ENCODE measurements at regions not wholly inside any gene's neighbourhood (a gene's known extent, or its start where the extent isn't known, plus 50 kb on each side); places are given as distances from the start of the nearest gene placed in this dataset.

GRCh38 chr4:12844141-12844540 is 640.0 kb downstream of the RAB28 start:
- TF ChIP-seq CTCF (conservative IDR thresholded peaks at IDR 0.05; ENCODE audit: low read depth, low read length) = no peak
- H3K4me3 ChIP-seq (ENCODE audit: low read length) = no peak overlapping the region
- no peak for DNase-seq (ENCODE audit: low read depth)

DNA sequence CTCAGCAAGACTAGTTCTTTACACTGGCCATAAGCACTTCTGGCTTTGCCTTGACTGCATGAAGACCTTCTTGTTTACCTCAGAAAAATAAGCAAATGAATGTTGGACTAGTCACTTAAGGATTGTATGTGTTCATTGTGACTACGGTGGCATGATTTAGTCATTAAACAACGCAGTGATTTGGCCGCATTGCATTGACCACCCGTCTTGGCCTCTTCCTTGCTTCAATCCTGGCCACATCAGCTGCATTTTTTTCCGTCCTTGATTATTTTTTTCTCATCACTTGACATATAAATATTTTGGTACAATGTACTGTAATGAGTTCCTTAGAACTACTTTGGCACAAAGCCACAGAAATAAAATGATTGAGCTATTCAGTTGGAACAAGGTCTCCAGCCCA is 656.2 kb downstream of the RAB28 start:
- TF ChIP-seq CTCF (conservative IDR thresholded peaks at IDR 0.05; ENCODE audit: low read depth, low read length) = no peak
- no peak for DNase-seq (ENCODE audit: low read depth)
- H3K4me3 ChIP-seq (ENCODE audit: low read length) = no peak overlapping the region

- H3K4me3 ChIP-seq (ENCODE audit: low read length) = no peak overlapping the region
- no peak for DNase-seq (ENCODE audit: low read depth)
- no peak for TF ChIP-seq CTCF (conservative IDR thresholded peaks at IDR 0.05; ENCODE audit: low read depth, low read length)
These were observed 692.6 kb downstream of the RAB28 start for GRCh38 chr4:12791536-12791935.

- no peak for TF ChIP-seq CTCF (conservative IDR thresholded peaks at IDR 0.05; ENCODE audit: low read depth, low read length)
- DNase-seq (ENCODE audit: low read depth) = no peak
These were observed 696.9 kb downstream of the RAB28 start for GRCh38 chr4:12787261-12787660.

GRCh38 chr4:12778706-12779105 is 705.4 kb downstream of the RAB28 start:
- TF ChIP-seq CTCF (conservative IDR thresholded peaks at IDR 0.05; ENCODE audit: low read depth, low read length) = no peak
- H3K4me3 ChIP-seq (ENCODE audit: low read length) = no peak overlapping the region
- no peak for DNase-seq (ENCODE audit: low read depth)

More at GRCh38 chr4:12787261-12787660, 696.9 kb downstream of the RAB28 start:
- H3K4me3 ChIP-seq (ENCODE audit: low read length) = no peak overlapping the region

- no peak for DNase-seq (ENCODE audit: low read depth)
- no peak overlapping the region for H3K4me3 ChIP-seq (ENCODE audit: low read length)
- no peak for TF ChIP-seq CTCF (conservative IDR thresholded peaks at IDR 0.05; ENCODE audit: low read depth, low read length)
These were observed 705.9 kb downstream of the RAB28 start for GRCh38 chr4:12778191-12778590.

DNA sequence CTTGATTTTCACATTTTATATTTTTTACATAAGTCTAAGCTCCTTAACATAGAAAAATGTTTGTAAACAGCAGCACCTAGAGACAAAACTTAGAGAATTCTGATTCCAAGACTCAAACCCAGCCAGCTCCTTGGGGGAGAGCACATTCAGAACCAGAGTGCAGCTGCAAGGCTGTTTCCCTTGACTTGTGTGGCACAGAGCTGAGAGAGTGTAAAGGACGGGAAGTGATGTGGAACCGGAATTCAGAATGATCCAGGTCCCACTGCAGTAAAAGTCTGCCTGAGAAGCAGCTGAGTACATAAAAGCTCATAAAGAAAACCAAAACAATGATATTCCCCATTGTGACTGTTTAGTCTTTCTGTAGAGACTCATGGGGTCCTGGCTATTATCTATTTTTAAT is 713.8 kb downstream of the RAB28 start:
- TF ChIP-seq CTCF (conservative IDR thresholded peaks at IDR 0.05; ENCODE audit: low read depth, low read length) = no peak
- no peak for DNase-seq (ENCODE audit: low read depth)
- no peak overlapping the region for H3K4me3 ChIP-seq (ENCODE audit: low read length)

Measured in retinal pigment epithelial cell (primary cell).